HG03558 (cell line): ENCODE measurements at regions not wholly inside any gene's neighbourhood (a gene's known extent, or its start where the extent isn't known, plus 50 kb on each side); places are given as distances from the start of the nearest gene placed in this dataset.
"Not testable (repeated sequence)": the region's sequence is repeated elsewhere in the genome, so short reads cannot be mapped to it uniquely, and the experiment has no call there.

Source experiments
- ATAC-seq: cut with Tn5 transposase; IDR thresholded peaks from one replicate; pipeline ENCODE4 v1.9.1; 2021; ENCODE audit warnings: moderate number of reproducible peaks; ENCODE audit not compliant: unreplicated experiment; ENCODE audit errors: extremely low read depth

DNA sequence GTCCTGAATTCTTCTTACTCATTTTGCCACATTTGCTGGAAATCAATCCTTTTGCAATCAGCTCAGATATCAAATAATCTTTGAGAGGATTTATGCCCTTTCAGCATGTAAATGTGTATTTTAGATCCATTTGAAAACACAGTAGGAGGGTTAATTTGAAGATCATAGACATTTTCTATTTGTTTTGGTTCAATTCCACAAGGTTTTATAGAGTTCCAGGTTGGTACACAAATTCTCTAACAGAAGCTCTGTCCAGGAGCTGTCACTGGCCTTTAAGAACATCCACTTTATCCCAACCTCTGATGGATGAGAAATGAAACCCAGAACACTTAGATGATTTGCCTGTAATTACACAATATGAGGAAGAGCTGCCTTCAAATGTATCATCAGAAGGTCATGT is 157.3 kb upstream of the CHAC2 start:
- ATAC-seq = no peak

DNA sequence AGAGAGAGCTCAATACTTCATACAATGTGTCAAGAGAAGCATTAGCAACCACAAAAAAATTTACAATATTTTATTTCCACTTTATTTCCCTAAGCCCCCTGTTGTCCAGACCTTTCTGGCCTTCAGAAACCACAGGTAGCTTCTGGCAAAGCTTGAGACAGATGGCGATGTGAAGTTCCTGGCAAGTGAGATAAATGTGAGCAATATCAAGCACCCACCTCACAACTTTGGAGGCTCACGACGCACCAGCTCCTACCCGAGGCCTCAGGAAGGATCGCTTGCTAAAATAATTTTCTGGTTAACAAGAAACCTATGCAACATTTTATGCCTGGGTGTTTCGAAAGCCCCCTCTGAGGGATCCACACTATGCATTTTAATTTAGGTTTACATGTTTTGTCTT is 158.1 kb upstream of the CHAC2 start:
- ATAC-seq = no peak

DNA sequence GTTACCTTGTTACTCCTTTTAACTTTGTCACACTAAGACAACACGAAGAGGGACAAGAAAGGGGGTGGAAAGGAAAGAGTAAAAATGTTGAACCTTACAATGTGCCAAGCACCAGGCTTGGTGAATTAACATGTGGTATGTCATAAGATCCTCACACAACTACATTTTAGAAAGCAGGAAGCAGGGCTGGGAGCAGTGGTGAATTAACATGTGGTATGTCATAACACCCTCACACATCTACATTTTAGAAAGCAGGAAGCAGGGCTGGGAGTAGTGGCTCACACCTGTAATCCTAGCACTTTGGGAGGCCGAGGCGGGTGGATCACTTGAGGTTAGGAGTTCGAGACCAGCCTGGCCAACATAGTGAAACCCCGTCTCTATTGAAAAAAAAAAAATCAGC is 159.3 kb upstream of the CHAC2 start:
- no peak for ATAC-seq

DNA sequence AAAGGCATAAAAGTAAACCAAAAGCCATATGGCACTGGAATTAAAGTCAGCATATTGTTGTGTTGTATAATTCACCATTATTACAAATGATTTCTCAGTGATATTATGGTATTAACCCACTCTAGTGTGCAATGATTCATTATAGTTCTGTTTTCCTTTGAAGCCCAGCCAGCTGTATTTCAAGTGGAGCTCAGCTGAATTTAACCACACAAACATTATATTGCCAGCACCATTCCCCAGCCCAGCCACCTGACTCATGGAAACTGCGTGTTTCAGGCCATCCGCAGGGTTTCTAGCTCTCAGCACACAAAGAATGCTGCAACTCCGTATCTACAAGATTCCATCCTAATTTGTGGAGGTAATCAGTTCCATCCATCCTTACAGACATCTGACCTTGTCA is 166.8 kb upstream of the CHAC2 start:
- no peak for ATAC-seq

DNA sequence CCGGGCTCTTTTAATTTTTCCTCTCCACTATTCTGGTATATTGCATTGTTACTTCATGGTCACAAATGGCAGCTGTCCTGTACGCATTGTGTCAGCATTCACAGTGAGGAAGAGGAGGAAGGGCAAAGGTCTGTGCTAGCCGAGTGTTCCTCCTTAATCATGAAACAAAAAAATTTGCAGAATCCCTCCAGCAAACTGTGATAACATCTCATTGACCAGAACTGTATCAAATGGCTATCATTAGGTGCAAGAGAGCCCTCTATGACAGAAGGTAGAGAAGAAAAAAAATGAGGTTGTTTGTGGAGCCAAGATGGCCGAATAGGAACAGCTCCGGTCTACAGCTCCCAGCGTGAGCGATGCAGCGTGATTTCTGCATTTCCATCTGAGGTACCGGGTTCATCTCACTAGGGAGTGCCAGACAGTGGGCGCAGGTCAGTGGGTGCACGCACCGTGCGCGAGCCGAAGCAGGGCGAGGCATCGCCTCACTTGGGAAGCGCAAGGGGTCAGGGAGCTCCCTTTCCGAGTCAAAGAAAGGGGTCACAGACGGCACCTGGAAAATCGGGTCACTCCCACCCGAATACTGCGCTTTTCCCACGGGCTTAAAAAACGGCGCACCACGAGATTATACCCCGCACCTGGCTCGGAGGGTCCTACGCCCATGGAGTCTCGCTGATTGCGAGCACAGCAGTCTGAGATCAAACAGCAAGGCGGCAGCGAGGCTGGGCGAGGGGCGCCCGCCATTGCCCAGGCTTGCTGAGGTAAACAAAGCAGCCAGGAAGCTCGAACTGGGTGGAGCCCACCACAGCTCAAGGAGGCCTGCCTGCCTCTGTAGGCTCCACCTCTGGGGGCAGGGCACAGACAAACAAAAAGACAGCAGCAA is 180.6 kb upstream of the CHAC2 start:
- not testable (repeated sequence) for ATAC-seq

DNA sequence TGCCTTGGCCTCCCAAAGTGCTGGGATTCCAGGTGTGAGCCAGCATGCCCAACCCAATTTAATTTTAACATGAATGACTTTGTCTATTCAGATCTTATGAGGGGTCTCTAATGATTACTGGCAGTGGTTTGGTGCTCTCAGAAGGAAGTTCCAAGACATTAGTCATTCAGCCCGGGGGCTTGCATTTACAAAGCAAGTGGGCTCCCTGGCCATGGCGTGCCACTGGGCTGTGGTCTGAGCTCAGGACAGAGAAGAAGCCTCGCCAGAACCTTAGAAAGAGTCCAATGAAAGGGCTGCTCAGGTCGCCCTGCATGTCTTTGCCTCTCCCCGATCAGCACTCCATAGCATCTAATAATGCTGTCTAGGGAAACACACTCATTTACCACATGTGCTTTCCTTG is 182.6 kb upstream of the CHAC2 start:
- no peak for ATAC-seq

DNA sequence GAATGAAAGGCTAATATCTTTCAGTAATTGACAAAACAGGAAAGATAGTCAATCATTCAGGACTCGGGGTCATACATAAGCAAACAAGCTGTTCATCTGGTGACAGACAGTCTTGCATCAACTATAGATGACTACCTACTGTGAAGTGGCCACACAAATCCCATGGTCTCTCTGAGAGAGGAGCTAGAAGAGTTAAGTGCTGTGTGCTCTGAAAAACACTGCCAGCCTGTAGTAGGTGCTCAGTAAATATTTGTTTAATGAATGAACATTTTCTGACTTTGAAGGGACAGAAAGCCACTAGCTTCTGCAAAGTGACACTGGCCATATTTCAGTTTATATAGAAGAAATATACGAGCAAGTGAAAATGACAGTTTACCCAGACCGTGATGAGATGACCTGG is 184.0 kb upstream of the CHAC2 start:
- ATAC-seq = no peak

DNA sequence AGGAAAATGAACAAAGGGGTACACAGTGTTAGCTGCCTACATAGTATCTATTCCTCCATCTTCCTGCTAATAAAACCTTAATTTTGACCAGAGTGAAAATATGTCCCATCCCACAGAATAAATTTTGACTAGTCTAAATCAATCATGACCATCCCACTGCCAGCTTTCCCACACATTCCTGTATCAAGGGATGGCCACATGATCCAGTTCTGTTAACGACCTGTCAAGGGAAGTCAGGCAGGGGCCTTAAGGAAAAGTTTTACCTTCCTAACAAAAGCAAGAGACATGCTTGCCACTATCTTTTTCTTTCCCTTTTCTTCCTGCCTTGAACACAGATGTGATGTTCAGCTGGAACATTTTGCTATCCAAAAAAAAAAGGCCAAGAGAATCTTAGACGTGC is 185.0 kb upstream of the CHAC2 start:
- no peak for ATAC-seq

DNA sequence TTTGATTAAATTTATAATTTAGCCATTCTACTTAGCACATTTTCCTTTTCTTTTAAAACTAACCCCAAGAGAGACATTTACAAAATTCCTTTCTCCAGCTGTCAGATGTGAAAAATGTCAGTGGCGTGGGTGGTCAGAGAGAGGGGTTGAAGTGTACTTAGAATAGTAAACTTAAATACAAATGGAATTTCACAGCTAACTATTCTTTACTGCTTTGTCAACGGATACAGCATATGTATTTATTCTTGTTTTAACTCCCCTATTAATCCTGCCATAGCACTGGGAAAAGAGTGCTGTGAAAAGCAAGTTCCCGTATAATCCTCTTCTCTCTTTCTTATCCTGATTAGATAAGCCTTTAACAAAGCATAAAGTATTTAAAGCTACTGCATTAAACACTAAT is 191.4 kb upstream of the CHAC2 start:
- ATAC-seq = no peak

DNA sequence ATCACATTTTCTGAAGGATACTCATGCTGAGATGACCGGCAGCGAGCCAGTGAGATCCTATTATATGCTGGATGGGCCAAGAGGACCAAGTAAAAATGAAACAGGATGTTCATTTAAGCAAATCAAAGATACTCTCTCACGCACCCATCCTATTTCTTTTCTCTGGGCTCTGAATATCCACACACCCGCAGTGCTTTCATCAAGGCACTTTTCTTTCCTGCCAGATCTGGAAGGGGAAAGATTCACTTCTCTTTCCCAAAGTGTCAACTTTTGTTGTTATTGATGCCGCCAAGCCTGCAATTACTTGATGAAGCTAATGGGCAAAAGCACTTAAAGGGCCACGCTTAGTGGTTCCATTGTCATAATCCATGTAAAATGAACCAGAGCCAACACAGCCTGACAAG is 191.9 kb upstream of the CHAC2 start:
- no peak for ATAC-seq

DNA sequence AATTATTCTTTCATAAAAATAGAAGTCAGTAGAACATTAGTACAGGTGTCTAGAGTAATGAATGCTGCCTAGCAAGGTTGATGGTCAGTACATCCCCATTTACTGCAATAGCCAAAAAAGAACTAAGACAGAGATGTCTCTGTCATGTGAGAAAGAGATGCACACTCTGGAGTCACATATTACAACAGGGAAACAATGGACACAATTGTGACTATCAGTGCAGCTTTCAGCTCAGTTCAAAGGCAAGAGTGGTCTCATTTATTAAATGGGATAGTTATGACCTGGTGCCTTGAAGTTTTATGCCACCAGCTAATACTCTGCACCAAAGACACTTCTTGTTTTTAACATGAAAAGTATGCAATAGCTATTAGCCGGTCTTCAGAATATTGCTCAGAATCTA is 194.9 kb upstream of the CHAC2 start:
- no peak for ATAC-seq

DNA sequence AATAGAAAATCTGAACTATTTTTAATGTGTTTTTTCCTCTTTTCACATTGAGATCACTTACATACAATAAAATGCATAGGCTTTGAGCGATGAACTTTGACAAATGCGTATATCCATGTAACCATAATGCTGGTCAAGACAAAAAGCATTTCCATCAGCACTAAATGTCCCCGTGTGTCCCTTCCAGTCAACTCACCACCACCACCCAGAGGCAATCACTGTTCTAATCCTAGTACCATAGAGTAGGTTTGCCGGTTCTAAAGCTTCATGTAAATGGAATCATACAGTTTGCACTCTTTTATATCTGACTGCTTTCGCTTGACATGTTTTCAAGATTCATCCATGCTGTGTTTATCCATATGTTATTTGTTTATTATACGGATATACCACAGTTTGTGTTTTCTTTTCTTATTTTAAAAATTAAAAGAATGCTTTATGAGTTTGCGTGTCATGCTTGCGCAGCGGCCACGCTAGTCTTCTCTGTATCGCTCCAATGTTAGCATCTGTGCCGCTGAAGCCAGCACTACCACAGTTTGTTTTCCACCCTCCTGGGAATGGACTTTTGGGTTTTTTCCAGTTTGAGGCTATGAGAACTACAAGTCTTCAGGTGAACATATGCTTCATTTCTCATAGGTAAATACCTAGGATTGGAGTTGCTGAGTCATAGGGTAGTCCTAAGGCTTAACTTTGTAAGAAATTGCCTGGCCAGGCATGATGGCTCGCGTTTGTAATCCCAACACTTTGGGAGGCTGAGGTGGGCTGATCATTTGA is 197.5 kb upstream of the CHAC2 start:
- no peak for ATAC-seq

DNA sequence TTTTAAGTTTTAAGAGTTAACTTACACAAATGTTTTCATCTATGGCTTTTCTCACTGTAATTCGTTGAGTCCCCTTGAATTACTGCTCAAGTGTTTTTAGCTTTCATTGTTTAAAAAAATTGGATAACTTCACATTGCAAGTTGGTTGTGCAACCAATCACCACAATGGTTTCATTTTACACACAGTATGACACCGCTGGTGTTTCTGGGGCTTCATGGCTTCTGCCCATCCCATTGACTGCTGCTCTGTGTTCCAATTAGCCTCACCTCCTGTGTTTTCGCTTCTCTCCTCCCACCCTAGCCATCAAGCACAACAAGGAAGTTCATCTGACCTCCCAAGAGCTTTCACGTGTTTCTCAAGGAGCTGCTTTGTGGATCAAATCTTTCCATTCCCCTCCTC is 199.1 kb upstream of the CHAC2 start:
- ATAC-seq = no peak

DNA sequence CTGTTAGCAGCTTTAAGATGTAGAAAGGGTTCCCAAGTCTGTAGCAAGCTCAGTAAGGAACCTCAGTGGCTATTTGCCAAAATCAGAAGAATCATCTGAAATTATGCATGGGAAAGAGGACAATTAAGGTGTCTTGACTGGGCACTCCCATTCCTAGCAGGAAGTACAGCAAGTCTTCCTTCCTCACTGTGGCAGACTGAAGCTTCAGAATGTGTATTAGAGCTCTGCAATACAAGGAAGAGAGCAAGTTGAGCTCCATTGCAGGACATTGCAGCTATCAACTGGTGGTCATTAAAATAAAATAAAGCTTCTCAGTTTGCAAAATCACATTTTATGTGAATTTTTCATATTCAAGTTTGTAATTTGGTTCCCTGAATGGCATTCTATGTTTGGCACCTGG is 200.5 kb upstream of the CHAC2 start:
- no peak for ATAC-seq

DNA sequence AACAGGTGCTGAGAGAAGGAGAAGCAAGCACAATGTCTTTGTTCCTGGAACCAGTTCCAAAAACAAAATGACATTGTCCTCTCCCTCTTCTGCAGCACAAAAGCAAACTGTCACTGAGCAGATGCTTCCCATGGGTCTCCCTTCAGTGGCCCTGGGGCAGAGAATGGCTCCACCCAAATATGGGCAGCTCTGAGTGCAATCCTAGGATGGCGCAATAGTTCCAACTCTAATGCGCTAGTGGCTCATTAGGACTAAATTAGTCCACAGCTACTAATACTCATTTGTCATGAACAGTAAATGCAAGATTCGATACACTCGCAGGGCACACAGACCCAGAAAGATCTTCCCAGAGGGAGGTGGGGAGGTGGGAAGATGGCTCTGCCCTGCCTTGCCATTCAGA is 205.2 kb upstream of the CHAC2 start:
- ATAC-seq = no peak

DNA sequence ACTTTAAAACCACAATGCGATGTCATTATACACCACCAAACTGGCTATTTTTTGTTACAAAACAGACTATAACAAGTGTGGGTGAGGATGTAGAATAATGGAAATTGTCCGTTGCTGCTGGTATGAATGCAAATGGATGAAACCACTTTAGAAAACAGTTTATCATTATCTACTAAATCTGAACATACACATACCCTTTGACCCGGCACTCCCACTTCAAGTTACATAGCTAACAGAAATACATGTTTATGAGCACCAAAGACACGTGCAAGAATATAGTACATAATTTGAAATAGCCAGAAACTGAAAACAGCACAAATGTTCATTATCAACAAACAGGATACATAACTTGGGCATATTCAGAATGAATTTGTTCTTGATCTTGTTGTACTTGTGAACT is 206.4 kb upstream of the CHAC2 start:
- no peak for ATAC-seq

DNA sequence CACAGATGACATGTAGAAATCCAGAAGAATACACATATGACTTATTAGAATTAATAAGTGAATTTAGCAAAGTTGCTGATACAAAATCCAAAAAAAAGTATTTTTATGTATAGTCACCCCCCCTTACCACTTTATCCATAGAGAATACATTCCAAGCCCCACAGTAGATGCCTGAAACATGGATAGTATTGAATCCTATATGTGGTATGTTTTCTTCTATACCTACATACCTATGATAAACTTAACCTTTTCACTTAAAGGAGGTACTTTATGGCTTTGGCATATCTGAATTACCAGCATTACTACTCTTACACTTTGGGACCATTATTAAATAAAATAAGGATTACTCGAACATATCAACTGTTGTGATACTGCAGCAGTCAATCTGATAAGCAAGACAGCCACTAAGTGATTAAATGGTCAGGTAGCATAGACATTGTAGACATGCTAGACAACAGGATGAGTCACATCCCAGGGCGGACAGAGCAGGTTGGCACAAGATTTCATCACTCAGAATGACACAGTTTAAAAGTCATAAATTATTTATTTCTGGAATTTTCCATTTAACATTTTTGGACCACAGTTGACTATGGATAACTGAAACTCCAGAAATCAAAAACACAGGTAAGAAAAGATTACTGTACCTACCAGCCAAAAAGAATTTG is 208.2 kb upstream of the CHAC2 start:
- no peak for ATAC-seq

DNA sequence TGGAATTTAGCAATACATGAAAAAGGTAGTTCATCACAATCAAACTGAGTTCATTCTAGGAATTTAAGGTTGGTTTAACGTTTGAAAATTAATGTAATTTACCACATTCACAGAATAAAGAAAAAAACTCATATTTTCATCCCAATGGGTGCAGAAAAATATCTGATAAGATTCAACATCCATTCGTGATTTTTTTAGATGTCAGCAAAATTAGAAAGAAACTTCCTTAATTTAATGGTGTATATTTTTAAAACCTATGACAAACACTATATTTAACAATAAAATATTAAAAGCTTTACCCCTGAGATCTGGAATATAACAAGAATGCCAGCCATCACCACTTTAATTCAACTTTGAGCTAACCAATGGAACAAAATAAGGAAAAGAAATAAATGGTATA is 208.7 kb upstream of the CHAC2 start:
- no peak for ATAC-seq

DNA sequence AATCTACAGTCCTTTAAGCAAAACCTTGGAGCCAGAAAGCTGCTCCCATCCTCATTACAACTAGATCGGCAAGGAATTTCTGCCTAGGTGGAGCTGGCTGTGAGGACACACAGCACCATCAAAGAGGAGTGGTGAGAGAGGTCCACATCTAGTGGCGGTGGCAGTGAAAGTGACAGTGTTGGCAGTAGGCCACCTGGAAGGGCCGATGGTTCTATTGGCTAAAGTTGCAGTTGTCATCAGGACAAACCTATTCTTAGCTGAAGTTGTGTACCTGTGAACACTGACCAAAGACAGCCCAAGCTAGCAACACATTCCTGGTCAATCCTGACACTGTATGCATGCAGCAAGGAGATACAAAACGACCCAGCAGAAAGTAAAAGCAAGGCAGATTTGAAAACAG is 218.1 kb upstream of the CHAC2 start:
- no peak for ATAC-seq

DNA sequence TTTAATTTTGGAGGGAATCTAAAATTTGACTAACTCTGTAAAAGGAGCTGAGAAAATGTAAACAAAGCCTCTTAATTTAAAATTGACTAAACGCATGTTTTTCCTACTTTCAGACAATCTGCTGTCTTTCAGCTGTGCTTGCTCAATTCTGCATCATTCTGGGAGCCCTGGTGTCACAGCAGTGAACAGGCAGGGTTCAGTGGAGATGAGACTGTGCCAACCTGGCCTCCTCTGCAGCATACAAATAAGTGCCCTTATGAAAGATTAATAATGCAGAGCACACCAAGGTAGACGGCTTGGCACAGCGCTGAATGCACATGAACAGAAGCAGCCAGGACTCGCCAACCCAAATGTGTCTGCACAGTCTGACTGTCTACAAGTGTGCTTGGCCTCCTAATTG is 222.0 kb upstream of the CHAC2 start:
- ATAC-seq = no peak

DNA sequence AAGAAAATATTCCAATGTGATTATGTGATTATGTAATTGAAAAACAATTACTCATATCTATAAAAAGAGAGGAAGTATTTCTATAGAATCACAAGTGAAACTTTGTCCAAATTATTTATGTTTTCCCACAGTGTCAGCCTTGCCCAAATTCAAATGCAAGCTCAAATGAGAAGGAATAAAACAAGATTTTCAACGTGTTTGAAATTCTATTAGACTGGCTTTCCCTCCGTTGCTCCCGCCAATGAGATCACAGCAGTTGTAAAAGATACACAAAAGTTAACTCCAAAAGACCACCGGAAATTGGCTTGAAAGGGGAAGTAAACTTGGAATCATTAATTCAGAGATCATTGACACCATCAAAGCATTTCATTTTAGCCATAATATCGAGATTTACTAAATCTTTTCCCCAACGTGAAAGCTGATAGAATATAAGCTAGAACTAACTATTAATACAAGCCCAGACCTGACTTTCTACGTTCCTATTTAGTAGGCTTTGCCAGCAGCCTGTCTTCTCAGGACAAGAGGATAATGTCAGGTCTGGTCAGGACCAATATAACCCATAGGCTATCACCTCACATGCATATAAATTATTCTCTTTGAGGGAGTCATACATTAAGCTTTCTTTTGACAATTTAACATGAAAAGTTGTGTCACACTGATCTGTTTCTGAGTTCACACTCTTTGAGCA is 222.6 kb upstream of the CHAC2 start:
- ATAC-seq = no peak
